NCI-H2227 (cell line): ENCODE measurements at regions not wholly inside any gene's neighbourhood (a gene's known extent, or its start where the extent isn't known, plus 50 kb on each side); places are given as distances from the start of the nearest gene placed in this dataset.

Source experiments
- DNase-seq: peaks from one replicate; lab custom pipeline; 2025; ENCODE audit not compliant: unreplicated experiment; lab: John Stamatoyannopoulos, UW

- peak; percentile 74 for DNase-seq
Observed at GRCh38 chr2:7697052-7697451, 779.8 kb downstream of the RNF144A start.

DNA sequence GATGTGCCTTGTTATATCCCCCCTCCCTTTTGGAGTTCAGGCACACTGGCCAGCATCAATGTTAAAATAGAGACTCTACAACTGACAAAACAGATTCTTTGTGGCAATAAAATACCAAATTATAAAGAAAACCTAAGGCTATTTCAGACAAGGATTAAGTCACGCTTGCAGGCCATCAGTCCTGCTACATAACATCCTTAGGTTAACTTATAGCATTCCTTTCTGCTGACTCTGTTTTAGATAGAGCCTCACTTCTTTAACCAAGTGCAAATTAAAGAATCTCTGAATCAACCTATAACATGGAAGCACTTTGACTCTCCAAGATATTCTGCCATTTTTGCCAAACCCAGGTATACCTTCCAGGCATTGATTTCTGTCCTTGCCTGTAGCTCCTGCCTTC is 784.6 kb downstream of the RNF144A start:
- no peak for DNase-seq

GRCh38 chr2:7703048-7703447 is 785.8 kb downstream of the RNF144A start:
- no peak for DNase-seq

- DNase-seq, result peak; percentile 71
Observed at GRCh38 chr2:7703543-7704144, 786.4 kb downstream of the RNF144A start.

- no peak for DNase-seq
Observed at GRCh38 chr2:7704296-7704865, 787.2 kb downstream of the RNF144A start.

DNA sequence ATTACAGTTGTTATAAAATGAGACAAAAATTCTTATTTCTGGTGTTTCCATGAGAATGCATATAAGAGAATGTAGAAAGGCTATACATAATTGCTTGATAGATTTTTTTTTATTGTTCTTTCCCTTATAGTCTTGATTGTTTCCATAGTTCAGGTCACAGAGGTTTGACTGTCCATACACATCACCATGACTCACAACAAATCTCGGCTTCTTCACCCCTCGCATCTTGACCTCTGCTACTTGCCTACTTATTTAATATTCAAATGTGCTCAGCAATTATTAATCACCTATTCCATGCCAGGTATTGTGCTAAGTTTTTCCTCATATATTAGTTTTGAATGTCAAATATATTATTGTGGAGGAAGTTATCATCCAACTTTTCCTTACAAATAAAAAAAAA is 789.6 kb downstream of the RNF144A start:
- DNase-seq, result no peak

GRCh38 chr2:7707723-7708122 is 790.5 kb downstream of the RNF144A start:
- no peak for DNase-seq

DNA sequence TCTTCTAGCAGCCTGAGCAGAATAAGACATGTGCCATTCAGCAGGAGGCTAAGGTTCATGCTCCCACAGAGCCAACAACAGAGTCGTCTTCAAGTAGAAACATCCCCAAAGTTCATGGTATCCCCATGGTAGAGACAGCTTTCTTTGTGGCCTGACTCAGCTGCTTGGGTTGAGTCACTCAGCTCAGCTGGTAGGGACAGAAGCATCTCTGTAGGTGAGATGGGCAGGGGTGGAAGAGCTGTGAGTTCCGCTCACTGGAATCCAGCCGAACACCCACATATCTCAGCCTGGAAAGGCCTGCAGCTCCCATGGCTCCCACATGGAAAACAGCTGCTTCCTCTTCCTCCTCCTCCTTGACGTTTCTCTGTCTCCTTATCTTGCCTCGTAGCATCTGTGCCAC is 792.7 kb downstream of the RNF144A start:
- DNase-seq, result no peak

DNA sequence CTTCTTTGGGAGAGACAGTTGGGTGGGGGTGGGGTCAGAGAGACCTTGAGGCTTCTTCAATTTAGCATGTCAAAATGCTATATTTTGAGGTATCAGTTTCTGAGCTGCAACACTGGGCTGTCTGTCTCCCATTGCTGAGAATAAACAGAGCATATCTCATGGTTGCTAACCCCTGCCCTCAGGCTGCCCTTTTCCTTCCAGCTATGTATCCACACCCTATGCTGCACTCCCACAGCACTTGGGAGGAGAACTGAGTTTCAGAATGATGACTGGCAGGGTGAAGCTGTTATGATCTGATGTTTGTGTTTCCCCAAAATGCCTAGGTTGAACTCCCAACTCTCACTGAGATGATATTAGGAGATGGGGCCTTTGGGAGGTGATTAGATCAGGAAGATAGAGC is 794.0 kb downstream of the RNF144A start:
- no peak for DNase-seq

DNA sequence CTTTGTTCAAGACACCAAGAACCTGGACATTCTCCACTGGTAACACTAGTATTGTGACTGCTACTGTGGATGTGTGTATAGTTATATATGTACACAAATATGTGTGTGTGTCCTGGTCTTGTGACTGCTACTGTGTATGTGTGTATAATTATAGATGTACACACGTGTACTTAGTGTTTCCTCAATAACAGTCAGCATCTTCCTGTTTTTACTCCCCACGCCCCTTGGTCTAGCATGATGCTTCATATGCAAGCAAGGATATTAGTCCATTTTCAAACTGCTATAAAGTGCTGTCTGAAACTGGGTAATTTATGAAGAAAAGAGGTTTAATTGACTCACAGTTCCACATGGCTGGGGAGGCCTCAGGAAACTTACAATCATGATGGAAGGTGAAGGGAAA is 802.7 kb downstream of the RNF144A start:
- DNase-seq, result no peak

- DNase-seq, result no peak
Observed at GRCh38 chr2:7721413-7721995, 804.3 kb downstream of the RNF144A start.

GRCh38 chr2:7722212-7722910 is 805.1 kb downstream of the RNF144A start:
- no peak for DNase-seq

DNA sequence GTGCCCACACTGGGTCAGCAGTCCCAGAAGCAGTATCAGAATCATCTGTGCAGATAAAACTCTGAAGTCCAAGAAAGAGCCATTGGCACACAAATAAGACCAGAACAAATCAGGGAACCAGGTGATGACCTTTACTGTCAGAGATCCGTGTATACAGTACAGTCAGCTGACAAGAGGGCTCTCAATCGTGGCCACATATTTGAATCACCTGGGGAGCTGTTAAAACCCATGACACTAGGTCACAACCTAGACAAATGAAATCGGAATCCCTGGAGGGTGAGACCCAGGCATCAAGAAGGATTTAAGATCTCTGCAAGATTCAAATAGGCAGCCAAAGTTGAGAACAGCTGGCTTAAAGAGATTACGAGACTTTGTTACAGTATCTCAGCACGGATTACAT is 807.1 kb downstream of the RNF144A start:
- no peak for DNase-seq

DNA sequence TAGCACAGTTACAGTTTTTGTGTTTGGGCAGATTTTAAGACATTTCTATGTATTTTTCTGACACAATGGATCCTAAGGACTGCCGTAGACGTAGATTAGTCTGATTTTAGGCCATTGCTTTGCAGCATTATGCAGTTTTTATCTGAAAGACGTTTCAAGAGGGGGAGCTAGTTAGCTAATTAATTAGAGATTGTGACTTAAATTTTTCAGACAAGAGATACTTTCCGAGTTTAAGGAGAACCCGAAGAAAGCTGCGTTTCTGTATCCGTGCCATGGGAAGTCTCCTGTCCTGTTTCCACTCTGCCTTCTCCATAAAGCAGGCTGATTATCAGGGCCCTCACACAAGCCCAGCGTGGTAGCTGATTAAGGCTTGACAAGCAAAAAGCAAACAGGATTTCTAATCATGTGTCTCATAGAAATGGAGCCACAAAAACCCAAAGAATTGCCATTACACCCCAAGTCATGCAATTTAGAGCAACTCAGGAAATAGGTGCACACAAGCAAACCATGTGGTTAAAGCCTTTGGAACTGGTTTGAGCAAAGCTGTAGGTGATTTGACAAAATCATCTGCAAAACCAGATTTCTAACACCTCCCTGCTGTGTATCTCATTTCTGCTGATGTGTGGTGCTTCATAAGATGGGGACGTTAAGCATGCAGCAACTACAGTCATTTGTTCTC is 808.1 kb downstream of the RNF144A start:
- DNase-seq, result no peak

- DNase-seq, result no peak
Observed at GRCh38 chr2:7725850-7726242, 808.6 kb downstream of the RNF144A start.

DNA sequence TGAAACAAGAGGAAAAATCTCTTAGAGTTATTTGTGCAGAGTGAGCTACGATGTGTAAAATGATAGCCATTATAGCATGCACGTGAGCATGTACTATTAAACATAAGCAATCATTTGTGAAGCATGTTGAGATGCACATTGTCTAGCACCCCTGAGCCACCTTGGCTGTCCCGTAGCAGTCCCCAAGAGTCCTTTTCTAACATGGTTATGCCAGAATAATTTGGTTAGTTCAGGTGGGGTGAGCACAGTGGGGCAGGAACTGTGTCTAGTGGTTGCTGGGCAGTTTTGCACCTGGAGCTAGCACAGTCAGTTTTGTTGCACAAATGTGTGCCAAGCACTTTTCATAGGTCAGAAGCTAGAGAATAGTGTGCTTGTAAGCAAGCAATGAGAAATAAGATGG is 809.8 kb downstream of the RNF144A start:
- DNase-seq, result no peak

DNA sequence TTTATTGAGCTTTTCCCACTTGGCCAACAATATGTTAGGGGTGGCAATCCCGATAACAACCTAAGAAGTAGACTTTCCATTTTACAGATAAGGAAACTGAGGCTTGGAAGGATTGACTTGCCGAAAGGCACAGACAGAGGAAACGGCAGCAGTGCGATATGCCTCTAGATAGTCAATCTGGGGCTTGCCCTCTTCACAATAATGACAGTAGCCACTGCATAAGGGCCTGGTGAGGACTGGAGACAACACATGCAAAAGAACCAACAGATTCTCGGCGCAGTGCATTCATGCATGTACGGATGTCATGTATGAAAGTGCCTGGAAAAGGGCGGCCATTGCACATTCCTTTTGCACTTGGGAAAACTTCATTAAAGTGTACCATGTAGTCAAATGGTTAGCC is 811.2 kb downstream of the RNF144A start:
- no peak for DNase-seq

DNA sequence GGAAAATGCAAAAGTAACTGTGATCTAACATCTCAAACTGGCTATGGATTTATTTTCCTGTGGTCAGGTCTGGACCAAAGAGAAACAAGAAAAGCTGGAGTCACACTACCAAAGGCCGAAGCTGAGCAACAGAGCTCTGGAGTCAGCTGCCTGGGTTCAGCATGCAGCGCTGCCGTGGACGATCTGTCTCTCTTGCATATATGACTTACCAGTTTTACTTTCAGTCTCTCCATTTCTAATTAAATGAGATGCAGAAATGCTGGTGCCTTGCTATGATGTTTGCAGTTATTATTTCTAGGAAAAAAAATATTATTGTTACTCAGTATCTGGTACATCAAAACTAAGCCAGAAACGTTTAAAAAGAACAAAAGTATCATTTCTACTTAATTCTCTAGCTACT is 813.2 kb downstream of the RNF144A start:
- DNase-seq, result no peak

DNA sequence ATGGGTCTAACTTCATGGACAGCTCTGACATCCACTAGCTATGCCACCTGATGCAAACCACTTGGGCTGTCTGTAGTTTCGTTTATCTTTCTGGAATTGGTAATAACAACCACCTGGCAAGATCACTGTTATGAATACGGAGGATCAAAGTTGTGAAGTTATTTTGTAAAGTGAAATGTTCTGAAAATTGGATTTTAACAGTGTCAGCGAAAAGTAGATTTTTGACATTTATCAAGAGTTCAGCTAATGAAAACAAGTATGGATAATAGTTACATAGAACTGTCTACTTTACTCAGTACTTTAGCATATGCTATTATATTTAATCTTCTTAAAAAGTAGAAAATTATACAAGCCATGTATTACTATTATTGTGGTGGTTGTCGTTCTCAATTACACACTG is 813.8 kb downstream of the RNF144A start:
- DNase-seq, result no peak

DNA sequence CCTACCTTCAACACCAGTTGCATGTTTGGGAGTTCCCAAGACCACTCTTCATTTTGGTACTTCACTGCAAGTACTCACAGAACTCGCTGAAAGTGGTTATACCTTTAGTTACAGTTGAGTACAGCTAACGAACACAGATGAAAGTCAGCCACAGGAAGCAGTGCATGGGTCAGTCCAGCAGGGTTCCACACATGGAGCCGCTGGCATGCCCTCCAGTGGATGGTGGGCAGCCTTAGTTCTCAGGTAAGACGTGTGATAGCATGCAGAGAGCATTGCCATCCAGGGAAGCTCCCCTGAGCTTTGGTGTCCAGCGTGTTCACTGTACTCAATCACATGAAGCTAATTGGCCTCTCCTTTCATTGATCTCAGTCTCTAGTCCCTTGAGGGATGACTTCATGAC is 815.3 kb downstream of the RNF144A start:
- DNase-seq, result no peak

- DNase-seq, result no peak
Observed at GRCh38 chr2:7736646-7737305, 819.6 kb downstream of the RNF144A start.
